ENCODE measurements at regions not wholly inside any gene's neighbourhood (a gene's known extent, or its start where the extent isn't known, plus 50 kb on each side); places are given as distances from the start of the nearest gene placed in this dataset.
A peak's percentile ranks its signal among the peaks of the same experiment; 100 is the strongest.

GRCh38 chr17:77361986-77362620 is 221.3 kb downstream of the SEC14L1 start:
- H3K36me3 ChIP-seq (ENCODE audit: control insufficient read depth in 2 of 3, insufficient read depth in 3 of 3, low read length in 3 of 3) = no peaks in the 10 kb centered on the region
- DNase-seq (no peak), ATAC-seq (no peak)
- H3K27me3 ChIP-seq (ENCODE audit: control insufficient read depth in 2 of 2, insufficient read depth in 2 of 2, low read length in 2 of 2) = no peaks in the 10 kb centered on the region
- intact Hi-C loops (cut with micrococcal nuclease) = no loop called here
- peaks cover 0 to 50% of the 10 kb centered on the region in 2 donors for H3K4me1 ChIP-seq (ENCODE audit: control insufficient read depth in 2 of 2, insufficient read depth in 2 of 2, low read length in 2 of 2)
- Mint-ChIP-seq H3K9me3 (peaks cover 0 to 6% (median 0%) of the 10 kb centered on the region in 11 donors), H3K4me3 (peak overlapping the region in 7 of 10 donors; percentile 11 to 83 (median 68)), H3K27ac (peak overlapping the region in 7 of 9 donors; percentile 38 to 90 (median 81)), H3K27me3 (peaks cover 0 to 14% (median 0%) of the 10 kb centered on the region in 5 donors), H3K36me3 (peaks cover 0 to 2% (median 0%) of the 10 kb centered on the region in 5 donors), H3K4me1 (peaks cover 35 to 60% (median 46%) of the 10 kb centered on the region in 7 donors)
- CTCF ChIA-PET = no interaction called here
- no peaks in the 10 kb centered on the region for H3K9me3 ChIP-seq (ENCODE audit: control insufficient read depth in 2 of 3, low read length in 3 of 3)
- H3K27ac ChIP-seq (ENCODE audit: low read depth, low read length) = no peak overlapping the region
- H3K4me3 ChIP-seq (ENCODE audit: low read length) = no peak overlapping the region
- POLR2A ChIA-PET = interaction anchor here (0.7 to 2.3 kb wide), 12 partner anchors 8 to 83 kb away, joined by 3 to 7 read pairs (median 4); no protein-coding TSS in a partner anchor

GRCh38 chr17:77363821-77364361 is 223.1 kb downstream of the SEC14L1 start:
- H3K4me3 Mint-ChIP-seq = peak overlapping the region; percentile 26 to 86 (median 76)
- H3K9me3 Mint-ChIP-seq = peaks cover 0 to 3% (median 0%) of the 10 kb centered on the region in 11 donors
- DNase-seq = peak in 4 of 9 donors; percentile 47 to 55 (median 50)
- ChIA-PET CTCF (no interaction called here), POLR2A (interaction anchor here (1.1 to 2.3 kb wide), 2 partner anchors 12 to 21 kb away, joined by 4 to 6 read pairs; no protein-coding TSS in a partner anchor)
- peak overlapping the region; percentile 30 for H3K27ac ChIP-seq (ENCODE audit: low read depth, low read length)
- peaks cover 0 to 53% of the 10 kb centered on the region in 2 donors for H3K4me1 ChIP-seq (ENCODE audit: control insufficient read depth in 2 of 2, insufficient read depth in 2 of 2, low read length in 2 of 2)
- peaks cover 39 to 62% (median 40%) of the 10 kb centered on the region in 7 donors for H3K4me1 Mint-ChIP-seq
- peaks cover 0 to 2% (median 0%) of the 10 kb centered on the region in 5 donors for H3K36me3 Mint-ChIP-seq
- H3K4me3 ChIP-seq (ENCODE audit: low read length) = peak overlapping the region; percentile 40
- intact Hi-C loops (cut with micrococcal nuclease) = loop anchor here in 1 of 2 donors (1.0 to 2.0 kb wide), 2 partner anchors 8 to 31 kb away; no protein-coding TSS in a partner anchor
- no peaks in the 10 kb centered on the region for H3K27me3 ChIP-seq (ENCODE audit: control insufficient read depth in 2 of 2, insufficient read depth in 2 of 2, low read length in 2 of 2)
- H3K27me3 Mint-ChIP-seq = peaks cover 0 to 11% (median 0%) of the 10 kb centered on the region in 5 donors
- H3K36me3 ChIP-seq (ENCODE audit: control insufficient read depth in 2 of 3, insufficient read depth in 3 of 3, low read length in 3 of 3) = no peaks in the 10 kb centered on the region
- peak overlapping the region in 8 of 9 donors; percentile 53 to 93 (median 80) for H3K27ac Mint-ChIP-seq
- peak; percentile 69 for ATAC-seq
- no peaks in the 10 kb centered on the region for H3K9me3 ChIP-seq (ENCODE audit: control insufficient read depth in 2 of 3, low read length in 3 of 3)

- peak overlapping the region in 8 of 9 donors; percentile 53 to 93 (median 80) for H3K27ac Mint-ChIP-seq
- ChIA-PET POLR2A (interaction anchor here (1.1 to 2.3 kb wide), 4 partner anchors 8 to 38 kb away, joined by 3 to 6 read pairs (median 5); no protein-coding TSS in a partner anchor), CTCF (no interaction called here)
- H3K27me3 Mint-ChIP-seq = peaks cover 0 to 11% (median 0%) of the 10 kb centered on the region in 5 donors
- Histone ChIP-seq H3K4me1 (ENCODE audit: control insufficient read depth in 2 of 2, insufficient read depth in 2 of 2, low read length in 2 of 2) (peaks cover 0 to 53% of the 10 kb centered on the region in 2 donors), H3K27me3 (ENCODE audit: control insufficient read depth in 2 of 2, insufficient read depth in 2 of 2, low read length in 2 of 2) (no peaks in the 10 kb centered on the region), H3K9me3 (ENCODE audit: control insufficient read depth in 2 of 3, low read length in 3 of 3) (no peaks in the 10 kb centered on the region), H3K36me3 (ENCODE audit: control insufficient read depth in 2 of 3, insufficient read depth in 3 of 3, low read length in 3 of 3) (no peaks in the 10 kb centered on the region), H3K27ac (ENCODE audit: low read depth, low read length) (no peak overlapping the region), H3K4me3 (ENCODE audit: low read length) (peak overlapping the region; percentile 40)
- H3K9me3 Mint-ChIP-seq = peaks cover 0 to 3% (median 0%) of the 10 kb centered on the region in 11 donors
- DNase-seq = no peak
- peaks cover 0 to 2% (median 0%) of the 10 kb centered on the region in 5 donors for H3K36me3 Mint-ChIP-seq
- intact Hi-C loops (cut with micrococcal nuclease) = loop anchor here in 1 of 2 donors (1.0 to 2.0 kb wide), 2 partner anchors 8 to 32 kb away; no protein-coding TSS in a partner anchor
- H3K4me1 Mint-ChIP-seq = peaks cover 40 to 68% (median 44%) of the 10 kb centered on the region in 7 donors
- peak; percentile 56 for ATAC-seq
- H3K4me3 Mint-ChIP-seq = peak overlapping the region; percentile 26 to 86 (median 76)
Measured at GRCh38 chr17:77364381-77364911, 223.7 kb downstream of the SEC14L1 start.

GRCh38 chr17:77364941-77365583 is 224.3 kb downstream of the SEC14L1 start:
- H3K4me1 Mint-ChIP-seq = peaks cover 40 to 74% (median 49%) of the 10 kb centered on the region in 7 donors
- peak overlapping the region in 7 of 9 donors; percentile 15 to 92 (median 70) for H3K27ac Mint-ChIP-seq
- H3K9me3 Mint-ChIP-seq = peaks cover 0 to 3% (median 0%) of the 10 kb centered on the region in 11 donors
- H3K36me3 ChIP-seq (ENCODE audit: control insufficient read depth in 2 of 3, insufficient read depth in 3 of 3, low read length in 3 of 3) = no peaks in the 10 kb centered on the region
- H3K4me3 ChIP-seq (ENCODE audit: low read length) = no peak overlapping the region
- H3K27me3 ChIP-seq (ENCODE audit: control insufficient read depth in 2 of 2, insufficient read depth in 2 of 2, low read length in 2 of 2) = no peaks in the 10 kb centered on the region
- no peak overlapping the region for H3K27ac ChIP-seq (ENCODE audit: low read depth, low read length)
- no peak for DNase-seq
- ChIA-PET CTCF (interaction anchor here (1.7 kb wide), 1 partner anchor 15 kb away, joined by 5 read pairs; no protein-coding TSS in a partner anchor), POLR2A (interaction anchor here (0.8 to 1.3 kb wide), 4 partner anchors 9 to 38 kb away, joined by 3 to 6 read pairs (median 4); no protein-coding TSS in a partner anchor)
- no peaks in the 10 kb centered on the region for H3K9me3 ChIP-seq (ENCODE audit: control insufficient read depth in 2 of 3, low read length in 3 of 3)
- no peak for ATAC-seq
- H3K36me3 Mint-ChIP-seq = peaks cover 0 to 2% (median 0%) of the 10 kb centered on the region in 5 donors
- H3K27me3 Mint-ChIP-seq = peaks cover 0 to 11% (median 0%) of the 10 kb centered on the region in 5 donors
- peak overlapping the region in 8 of 10 donors; percentile 41 to 86 (median 76) for H3K4me3 Mint-ChIP-seq
- intact Hi-C loops (cut with micrococcal nuclease) = loop anchor here in 1 of 2 donors (1.0 to 2.0 kb wide), 2 partner anchors 7 to 32 kb away; no protein-coding TSS in a partner anchor
- peaks cover 1 to 59% of the 10 kb centered on the region in 2 donors for H3K4me1 ChIP-seq (ENCODE audit: control insufficient read depth in 2 of 2, insufficient read depth in 2 of 2, low read length in 2 of 2)

- Mint-ChIP-seq H3K36me3 (peaks cover 0 to 2% (median 0%) of the 10 kb centered on the region in 5 donors), H3K4me1 (peaks cover 42 to 80% (median 55%) of the 10 kb centered on the region in 7 donors), H3K4me3 (peak overlapping the region in 5 of 10 donors; percentile 73 to 86 (median 78)), H3K27me3 (peaks cover 0 to 11% (median 0%) of the 10 kb centered on the region in 5 donors), H3K9me3 (peaks cover 0 to 3% (median 0%) of the 10 kb centered on the region in 11 donors), H3K27ac (peak overlapping the region in 5 of 9 donors; percentile 15 to 92 (median 71))
- CTCF ChIA-PET = interaction anchor here (0.7 to 1.7 kb wide), 2 partner anchors 16 to 64 kb away, joined by 3 to 5 read pairs; no protein-coding TSS in a partner anchor
- no peaks in the 10 kb centered on the region for H3K36me3 ChIP-seq (ENCODE audit: control insufficient read depth in 2 of 3, insufficient read depth in 3 of 3, low read length in 3 of 3)
- no peaks in the 10 kb centered on the region for H3K9me3 ChIP-seq (ENCODE audit: control insufficient read depth in 2 of 3, low read length in 3 of 3)
- POLR2A ChIA-PET = interaction anchor here (0.5 to 1.6 kb wide), 11 partner anchors 8 to 705 kb away, joined by 3 to 6 read pairs (median 4); no protein-coding TSS in a partner anchor
- intact Hi-C loops (cut with micrococcal nuclease) = loop anchor here in 1 of 2 donors (2.0 kb wide), 1 partner anchor 33 kb away; no protein-coding TSS in a partner anchor
- no peaks in the 10 kb centered on the region for H3K27me3 ChIP-seq (ENCODE audit: control insufficient read depth in 2 of 2, insufficient read depth in 2 of 2, low read length in 2 of 2)
- ATAC-seq = no peak
- no peak overlapping the region for H3K27ac ChIP-seq (ENCODE audit: low read depth, low read length)
- no peak overlapping the region for H3K4me3 ChIP-seq (ENCODE audit: low read length)
- no peak for DNase-seq
- peaks cover 4 to 65% of the 10 kb centered on the region in 2 donors for H3K4me1 ChIP-seq (ENCODE audit: control insufficient read depth in 2 of 2, insufficient read depth in 2 of 2, low read length in 2 of 2)
Measured at GRCh38 chr17:77365584-77366186, 224.9 kb downstream of the SEC14L1 start.
